ENCODE measurements at regions not wholly inside any gene's neighbourhood (a gene's known extent, or its start where the extent isn't known, plus 50 kb on each side); places are given as distances from the start of the nearest gene placed in this dataset.

DNA sequence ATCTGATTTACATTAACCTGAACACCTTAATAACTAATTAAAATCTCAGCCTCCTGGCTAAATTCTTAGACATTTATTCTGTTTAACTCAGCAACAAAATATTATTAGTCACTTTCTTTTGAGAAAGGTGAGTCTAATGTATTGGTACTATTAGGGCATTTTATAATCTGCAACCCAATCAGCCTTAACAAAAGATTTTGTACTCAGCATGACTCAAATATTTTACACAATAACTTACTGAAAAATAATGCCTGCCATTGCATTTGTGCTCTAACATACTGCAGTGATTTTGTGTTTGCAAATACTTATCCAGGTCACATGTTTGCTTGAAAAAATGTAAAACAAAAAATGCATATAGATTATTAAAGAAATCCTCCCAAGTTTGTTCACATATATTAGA, 1129.9 kb downstream of the TAF11L14 start:
- Histone ChIP-seq H2BK12ac (ENCODE audit: insufficient read length, low read depth, low read length) (no peak overlapping the region), H3T11ph (ENCODE audit: low read length) (no peak overlapping the region), H3K4ac (ENCODE audit: low read depth, low read length) (no peak overlapping the region), H2BK15ac (ENCODE audit: low read depth, low read length) (no peak overlapping the region), H2BK120ac (ENCODE audit: low read depth, low read length, poor library complexity, severe bottlenecking) (no peak overlapping the region), H4K91ac (ENCODE audit: insufficient read length, low read depth, low read length) (no peak overlapping the region), H3K14ac (ENCODE audit: insufficient read depth, low read length) (no peak overlapping the region), H4K8ac (replicated peaks; ENCODE audit: insufficient read length, low read depth, low read length) (no peak overlapping the region), H3K9ac (ENCODE audit: extremely low read depth, insufficient read length, low read length) (no peak overlapping the region), H4K5ac (ENCODE audit: insufficient read length, low read depth, low read length) (no peak overlapping the region), H3K4me1 (ENCODE audit: insufficient read depth, low read length) (no peaks in the 10 kb centered on the region), H3K56ac (ENCODE audit: insufficient read length, low read depth, low read length) (no peak overlapping the region), H3K27ac (ENCODE audit: insufficient read length, low read depth, low read length) (no peak overlapping the region), H2AFZ (ENCODE audit: low read length) (no peak overlapping the region), H2AK5ac (ENCODE audit: insufficient read length, low read length) (no peak overlapping the region), H2BK20ac (ENCODE audit: low read depth, low read length, poor library complexity, severe bottlenecking) (no peak overlapping the region), H3K9me3 (ENCODE audit: control insufficient read depth, low read depth, low read length) (no peaks in the 10 kb centered on the region), H3K23ac (ENCODE audit: insufficient read length, low read depth, low read length) (no peak overlapping the region), H3K18ac (ENCODE audit: insufficient read length, low read depth, low read length) (no peak overlapping the region), H3K27me3 (ENCODE audit: insufficient read depth, low read length) (no peaks in the 10 kb centered on the region), H3K79me1 (ENCODE audit: insufficient read depth, low read depth, low read length, poor library complexity, severe bottlenecking) (no peaks in the 10 kb centered on the region), H2BK5ac (ENCODE audit: insufficient read length, low read length) (no peak overlapping the region), H3K23me2 (ENCODE audit: insufficient read length, low read depth, low read length, poor library complexity, severe bottlenecking) (no peaks in the 10 kb centered on the region), H3K79me2 (ENCODE audit: insufficient read depth, low read length) (no peaks in the 10 kb centered on the region), H4K20me1 (ENCODE audit: control insufficient read depth, insufficient read depth, insufficient read length) (no peaks in the 10 kb centered on the region), H3K4me2 (ENCODE audit: insufficient read depth, insufficient read length, low read length) (no peak overlapping the region)
- no peak overlapping the region for H3K4me3 Mint-ChIP-seq
- no peak for DNase-seq
- TF ChIP-seq, protein P1, sequence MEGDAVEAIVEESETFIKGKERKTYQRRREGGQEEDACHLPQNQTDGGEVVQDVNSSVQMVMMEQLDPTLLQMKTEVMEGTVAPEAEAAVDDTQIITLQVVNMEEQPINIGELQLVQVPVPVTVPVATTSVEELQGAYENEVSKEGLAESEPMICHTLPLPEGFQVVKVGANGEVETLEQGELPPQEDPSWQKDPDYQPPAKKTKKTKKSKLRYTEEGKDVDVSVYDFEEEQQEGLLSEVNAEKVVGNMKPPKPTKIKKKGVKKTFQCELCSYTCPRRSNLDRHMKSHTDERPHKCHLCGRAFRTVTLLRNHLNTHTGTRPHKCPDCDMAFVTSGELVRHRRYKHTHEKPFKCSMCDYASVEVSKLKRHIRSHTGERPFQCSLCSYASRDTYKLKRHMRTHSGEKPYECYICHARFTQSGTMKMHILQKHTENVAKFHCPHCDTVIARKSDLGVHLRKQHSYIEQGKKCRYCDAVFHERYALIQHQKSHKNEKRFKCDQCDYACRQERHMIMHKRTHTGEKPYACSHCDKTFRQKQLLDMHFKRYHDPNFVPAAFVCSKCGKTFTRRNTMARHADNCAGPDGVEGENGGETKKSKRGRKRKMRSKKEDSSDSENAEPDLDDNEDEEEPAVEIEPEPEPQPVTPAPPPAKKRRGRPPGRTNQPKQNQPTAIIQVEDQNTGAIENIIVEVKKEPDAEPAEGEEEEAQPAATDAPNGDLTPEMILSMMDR (conservative IDR thresholded peaks at IDR 0.05), result no peak
- H3K27ac Mint-ChIP-seq, result no peak overlapping the region
- H3K9me3 Mint-ChIP-seq, result no peaks in the 10 kb centered on the region
- H3K36me3 Mint-ChIP-seq (ENCODE audit: insufficient read depth in 1 of 3, low read depth in 3 of 3), result peaks cover 0 to 5% (median 0%) of the 10 kb centered on the region in 3 experiments; a peak in 1 of 7 replicates
- peaks cover 1% of the 10 kb centered on the region in 2 experiments; a peak in 3 of 4 replicates for H3K4me1 Mint-ChIP-seq
- no peaks in the 10 kb centered on the region for H3K27me3 Mint-ChIP-seq (ENCODE audit: low read depth)

Measured in H9 (cell line).